ENCODE measurements at regions not wholly inside any gene's neighbourhood (a gene's known extent, or its start where the extent isn't known, plus 50 kb on each side); places are given as distances from the start of the nearest gene placed in this dataset.

- no peak for DNase-seq (ENCODE audit: low read depth in 4 of 4, low spot score in 1 of 4)
Observed at GRCh38 chr13:63011996-63012395, 1596.3 kb upstream of the PCDH20 start.

- no peak for DNase-seq (ENCODE audit: low read depth in 4 of 4, low spot score in 1 of 4)
Observed at GRCh38 chr13:63010072-63010658, 1594.5 kb upstream of the PCDH20 start.

- DNase-seq (ENCODE audit: low read depth in 4 of 4, low spot score in 1 of 4) = no peak
Observed at GRCh38 chr13:63005625-63006024, 1590.0 kb upstream of the PCDH20 start.

- no peak for DNase-seq (ENCODE audit: low read depth in 4 of 4, low spot score in 1 of 4)
Observed at GRCh38 chr13:62997696-62998095, 1582.0 kb upstream of the PCDH20 start.

GRCh38 chr13:62997038-62997599 lies 1581.5 kb upstream of the PCDH20 start:
- DNase-seq (ENCODE audit: low read depth in 4 of 4, low spot score in 1 of 4) = no peak

GRCh38 chr13:62973804-62974203 lies 1558.2 kb upstream of the PCDH20 start:
- no peak for DNase-seq (ENCODE audit: low read depth in 4 of 4, low spot score in 1 of 4)

- DNase-seq (ENCODE audit: low read depth in 4 of 4, low spot score in 1 of 4) = no peak
Observed at GRCh38 chr13:62964522-62964921, 1548.9 kb upstream of the PCDH20 start.

GRCh38 chr13:62960723-62961122 lies 1545.1 kb upstream of the PCDH20 start:
- no peak for DNase-seq (ENCODE audit: low read depth in 4 of 4, low spot score in 1 of 4)

- DNase-seq (ENCODE audit: low read depth in 4 of 4, low spot score in 1 of 4) = no peak
Observed at GRCh38 chr13:62933809-62934208, 1518.2 kb upstream of the PCDH20 start.

GRCh38 chr13:62932256-62932883 lies 1516.7 kb upstream of the PCDH20 start:
- DNase-seq (ENCODE audit: low read depth in 4 of 4, low spot score in 1 of 4) = no peak

- DNase-seq (ENCODE audit: low read depth in 4 of 4, low spot score in 1 of 4) = no peak
Observed at GRCh38 chr13:62931853-62932252, 1516.2 kb upstream of the PCDH20 start.

GRCh38 chr13:62924395-62924794 lies 1508.7 kb upstream of the PCDH20 start:
- no peak for DNase-seq (ENCODE audit: low read depth in 4 of 4, low spot score in 1 of 4)

GRCh38 chr13:62920159-62920558 lies 1504.5 kb upstream of the PCDH20 start:
- DNase-seq (ENCODE audit: low read depth in 4 of 4, low spot score in 1 of 4) = no peak

GRCh38 chr13:62919491-62919890 lies 1503.8 kb upstream of the PCDH20 start:
- DNase-seq (ENCODE audit: low read depth in 4 of 4, low spot score in 1 of 4) = no peak

GRCh38 chr13:62910541-62911060 lies 1495.0 kb upstream of the PCDH20 start:
- DNase-seq (ENCODE audit: low read depth in 4 of 4, low spot score in 1 of 4) = no peak

GRCh38 chr13:62908321-62908720 lies 1492.7 kb upstream of the PCDH20 start:
- no peak for DNase-seq (ENCODE audit: low read depth in 4 of 4, low spot score in 1 of 4)

GRCh38 chr13:62906896-62907295 lies 1491.2 kb upstream of the PCDH20 start:
- DNase-seq (ENCODE audit: low read depth in 4 of 4, low spot score in 1 of 4) = no peak

- DNase-seq (ENCODE audit: low read depth in 4 of 4, low spot score in 1 of 4) = no peak
Observed at GRCh38 chr13:62906469-62906868, 1490.8 kb upstream of the PCDH20 start.

- no peak for DNase-seq (ENCODE audit: low read depth in 4 of 4, low spot score in 1 of 4)
Observed at GRCh38 chr13:62887046-62887445, 1471.4 kb upstream of the PCDH20 start.

- no peak for DNase-seq (ENCODE audit: low read depth in 4 of 4, low spot score in 1 of 4)
Observed at GRCh38 chr13:62879071-62879470, 1463.4 kb upstream of the PCDH20 start.

GRCh38 chr13:62875118-62875640 lies 1459.5 kb upstream of the PCDH20 start:
- DNase-seq (ENCODE audit: low read depth in 4 of 4, low spot score in 1 of 4) = no peak

- DNase-seq (ENCODE audit: low read depth in 4 of 4, low spot score in 1 of 4) = no peak
Observed at GRCh38 chr13:62850331-62850730, 1434.7 kb upstream of the PCDH20 start.
